HL-60 (cell line): ENCODE measurements at regions not wholly inside any gene's neighbourhood (a gene's known extent, or its start where the extent isn't known, plus 50 kb on each side); places are given as distances from the start of the nearest gene placed in this dataset.

ENCODE experiments used
- DNase-seq, 2 experiments: peaks; one replicate each; pipeline ENCODE4 v3.0.0-alpha.2; 2010 to 2020; ENCODE audit warnings: low read depth in 1 of 2, low spot score in 1 of 2
- H3K27ac ChIP-seq: fragments of 250-450 bp; sonication (Bioruptor Pico); replicated peaks from 2 replicates; pipeline ENCODE4 v1.5.1; 2020; ENCODE audit warnings: mild to moderate bottlenecking, moderate library complexity
- H3K27me3 ChIP-seq: fragments of 250-450 bp; sonication (Bioruptor Pico); 2 replicates; pipeline ENCODE4 v1.5.1; 2021; ENCODE audit warnings: mild to moderate bottlenecking, moderate library complexity; ENCODE audit not compliant: insufficient read depth, poor library complexity, severe bottlenecking
- H3K4me3 ChIP-seq: replicated peaks from 2 replicates; pipeline ENCODE4 v1.5.1; 2011; ENCODE audit warnings: mild to moderate bottlenecking, control low read depth, low read length; ENCODE audit not compliant: insufficient read depth
- CTCF ChIP-seq: IDR thresholded peaks from one replicate; pipeline ENCODE4 v1.5.1; 2011; ENCODE audit warnings: low read length, control low read depth, inconsistent platforms; ENCODE audit not compliant: insufficient read depth
- GABPA ChIP-seq: IDR thresholded peaks from 2 replicates; pipeline ENCODE4 v1.6.1; 2012; ENCODE audit warnings: low read depth
- POLR2AphosphoS5 ChIP-seq: IDR thresholded peaks from 2 replicates; pipeline ENCODE4 v1.6.1; 2012; ENCODE audit warnings: low read depth
- REST ChIP-seq: IDR thresholded peaks from 2 replicates; pipeline ENCODE4 v1.6.1; 2012; ENCODE audit warnings: low read depth; ENCODE audit not compliant: insufficient replicate concordance
- SPI1 ChIP-seq: IDR thresholded peaks from 2 replicates; pipeline ENCODE4 v1.6.1; 2012; ENCODE audit warnings: low read depth, mild to moderate bottlenecking, borderline replicate concordance

- DNase-seq: no peak
- Histone ChIP-seq H3K27me3 (no peaks in the 10 kb centered on the region), H3K27ac (no peak overlapping the region), H3K4me3 (no peak overlapping the region)
- TF ChIP-seq GABPA (no peak), POLR2AphosphoS5 (no peak), REST (no peak), SPI1 (no peak), CTCF (no peak)
These were observed 53.9 kb downstream of the CEBPB start for GRCh38 chr20:50244352-50245149.

- H3K4me3 ChIP-seq: no peak overlapping the region
- no peak overlapping the region for H3K27ac ChIP-seq
These were observed 55.1 kb downstream of the CEBPB start for GRCh38 chr20:50245498-50246366.

More at GRCh38 chr20:50245498-50246366, 55.1 kb downstream of the CEBPB start:
- no peak for DNase-seq
- TF ChIP-seq SPI1 (no peak), CTCF (no peak), REST (no peak), POLR2AphosphoS5 (no peak), GABPA (no peak)
- no peaks in the 10 kb centered on the region for H3K27me3 ChIP-seq
